ENCODE measurements at regions not wholly inside any gene's neighbourhood (a gene's known extent, or its start where the extent isn't known, plus 50 kb on each side); places are given as distances from the start of the nearest gene placed in this dataset.

- Histone ChIP-seq H4K20me1 (replicated peaks in 1 of 2; ENCODE audit: control insufficient read depth in 1 of 2, insufficient read depth in 2 of 2, low read length in 2 of 2) (no peaks in the 10 kb centered on the region), H3K4me1 (replicated peaks in 1 of 4; ENCODE audit: control insufficient read depth in 3 of 4, insufficient read depth in 4 of 4, low read length in 3 of 4) (peaks cover 0 to 7% (median 1%) of the 10 kb centered on the region in 4 experiments; a peak in 3 of 7 replicates), H3K4me2 (ENCODE audit: insufficient read depth in 1 of 2, low read depth in 2 of 2, low read length in 2 of 2) (no peak overlapping the region), H4K8ac (ENCODE audit: extremely low read depth, insufficient read depth, low read length) (no peak overlapping the region), H2AK5ac (ENCODE audit: low read depth, low read length) (no peak overlapping the region), H3K79me1 (ENCODE audit: low read depth, low read length) (no peaks in the 10 kb centered on the region), H3K14ac (ENCODE audit: insufficient read length) (no peak overlapping the region), H2BK20ac (ENCODE audit: low read length) (no peak overlapping the region), H3K79me2 (ENCODE audit: control insufficient read depth in 1 of 2, insufficient read depth in 2 of 2, low read length in 2 of 2) (no peaks in the 10 kb centered on the region), H3K4ac (replicated peaks; ENCODE audit: insufficient read length, low read depth, low read length) (no peak overlapping the region), H4K91ac (replicated peaks; ENCODE audit: insufficient read length, low read length) (no peak overlapping the region), H3K27ac (ENCODE audit: low read depth, low read length) (no peak overlapping the region), H3K23ac (ENCODE audit: insufficient read length) (no peak overlapping the region), H3K56ac (replicated peaks; ENCODE audit: insufficient read length, low read depth, low read length) (no peak overlapping the region), H3K4me3 (ENCODE audit: extremely low read depth in 1 of 4, insufficient read depth in 2 of 4, low read depth in 3 of 4, low read length in 4 of 4) (no peak overlapping the region), H3K36me3 (ENCODE audit: control insufficient read depth in 2 of 4, insufficient read depth in 4 of 4, low read length in 3 of 4) (no peaks in the 10 kb centered on the region), H2BK5ac (ENCODE audit: low read depth, low read length) (no peak overlapping the region), H3K18ac (ENCODE audit: extremely low read depth, low read length) (no peak overlapping the region), H3K27me3 (replicated peaks in 1 of 4; ENCODE audit: control insufficient read depth in 3 of 4, extremely low read depth in 1 of 4, insufficient read depth in 3 of 4, low read length in 3 of 4) (no peaks in the 10 kb centered on the region), H3K23me2 (ENCODE audit: low read depth, low read length) (no peaks in the 10 kb centered on the region), H2BK120ac (replicated peaks; ENCODE audit: low read depth, low read length) (no peak overlapping the region), H2BK15ac (ENCODE audit: low read length) (no peak overlapping the region), H4K5ac (ENCODE audit: insufficient read length, low read depth, low read length) (no peak overlapping the region), H2AFZ (ENCODE audit: low read length) (no peak overlapping the region), H3K9me3 (ENCODE audit: insufficient read depth in 2 of 2, low read depth in 1 of 2, low read length in 1 of 2) (no peaks in the 10 kb centered on the region), H2BK12ac (ENCODE audit: low read depth, low read length) (no peak overlapping the region), H3K9ac (replicated peaks in 1 of 4; ENCODE audit: extremely low read depth in 1 of 4, low read depth in 3 of 4, low read length in 3 of 4) (no peak overlapping the region)
- ChIA-PET CTCF (ENCODE audit: partially characterized antibody) (no interaction called here), POLR2A (ENCODE audit: partially characterized antibody) (no interaction called here)
- WGBS, 2 experiments (ENCODE audit: extremely low coverage in 1 of 2, insufficient coverage in 1 of 2, insufficient read length in 1 of 2, insufficient replicate concordance in 2 of 2, low coverage in 1 of 2, low lambda C conversion rate in 2 of 2, missing lambda C conversion rate in 1 of 2) = 100% methylated on average over 1 of the region's 1 CpG; no CpG with 5 or more reads in 1 of the 2 experiments
- FAIRE-seq = no peak
- no peak for DNase-seq (ENCODE audit: low read depth in 1 of 2, low spot score in 2 of 2)
- TF ChIP-seq CHD2 (IDR thresholded peaks at IDR 0.05; ENCODE audit: low read length) = no peak
- TF ChIP-seq SP4 (IDR thresholded peaks at IDR 0.05; ENCODE audit: low read length) = no peak
Observed at GRCh38 chr5:143739746-143740145, 72.2 kb upstream of the HMHB1 start.
